ENCODE measurements at regions not wholly inside any gene's neighbourhood (a gene's known extent, or its start where the extent isn't known, plus 50 kb on each side); places are given as distances from the start of the nearest gene placed in this dataset.

- no peak for DNase-seq
- Histone ChIP-seq H3K9me3 (replicated peaks) (no peaks in the 10 kb centered on the region), H3K27ac (replicated peaks) (peak overlapping the region; percentile 7), H3K4me1 (peaks cover 24% of the 10 kb centered on the region), H3K4me3 (no peak overlapping the region), H3K36me3 (no peaks in the 10 kb centered on the region), H3K27me3 (ENCODE audit: low read depth) (peaks cover 35% of the 10 kb centered on the region)
- intact Hi-C loops (cut with micrococcal nuclease) = no loop called here
- TF ChIP-seq CTCF (IDR thresholded peaks at IDR 0.05; ENCODE audit: borderline replicate concordance) = no peak
Measured at GRCh38 chr15:95296643-95297042, 1033.9 kb upstream of the NR2F2 start.

GRCh38 chr15:95298729-95299128 is 1031.8 kb upstream of the NR2F2 start:
- H3K27me3 ChIP-seq (ENCODE audit: low read depth) = peaks cover 29% of the 10 kb centered on the region
- no peak overlapping the region for H3K4me3 ChIP-seq
- no peak for DNase-seq
- TF ChIP-seq CTCF (IDR thresholded peaks at IDR 0.05; ENCODE audit: borderline replicate concordance) = no peak
- intact Hi-C loops (cut with micrococcal nuclease) = no loop called here
- H3K9me3 ChIP-seq (replicated peaks) = no peaks in the 10 kb centered on the region
- peaks cover 30% of the 10 kb centered on the region for H3K4me1 ChIP-seq
- H3K27ac ChIP-seq (replicated peaks) = no peak overlapping the region
- H3K36me3 ChIP-seq = no peaks in the 10 kb centered on the region

GRCh38 chr15:95300958-95301357 is 1029.5 kb upstream of the NR2F2 start:
- no peak for TF ChIP-seq CTCF (IDR thresholded peaks at IDR 0.05; ENCODE audit: borderline replicate concordance)
- no peaks in the 10 kb centered on the region for H3K9me3 ChIP-seq (replicated peaks)
- peak overlapping the region; percentile 45 for H3K27ac ChIP-seq (replicated peaks)
- H3K27me3 ChIP-seq (ENCODE audit: low read depth) = peaks cover 19% of the 10 kb centered on the region
- no peak for DNase-seq
- intact Hi-C loops (cut with micrococcal nuclease) = no loop called here
- H3K4me3 ChIP-seq = no peak overlapping the region
- no peaks in the 10 kb centered on the region for H3K36me3 ChIP-seq
- peaks cover 46% of the 10 kb centered on the region for H3K4me1 ChIP-seq

GRCh38 chr15:95302206-95302605 is 1028.3 kb upstream of the NR2F2 start:
- peak overlapping the region; percentile 81 for H3K27ac ChIP-seq (replicated peaks)
- DNase-seq = no peak
- intact Hi-C loops (cut with micrococcal nuclease) = no loop called here

GRCh38 chr15:95302809-95303208 is 1027.7 kb upstream of the NR2F2 start:
- peaks cover 1% of the 10 kb centered on the region for H3K27me3 ChIP-seq (ENCODE audit: low read depth)
- no peaks in the 10 kb centered on the region for H3K36me3 ChIP-seq
- H3K27ac ChIP-seq (replicated peaks) = peak overlapping the region; percentile 81
- intact Hi-C loops (cut with micrococcal nuclease) = no loop called here
- no peak for DNase-seq
- H3K4me1 ChIP-seq = peaks cover 32% of the 10 kb centered on the region
- no peaks in the 10 kb centered on the region for H3K9me3 ChIP-seq (replicated peaks)
- TF ChIP-seq CTCF (IDR thresholded peaks at IDR 0.05; ENCODE audit: borderline replicate concordance) = no peak
- H3K4me3 ChIP-seq = no peak overlapping the region

More at GRCh38 chr15:95302206-95302605, 1028.3 kb upstream of the NR2F2 start:
- peaks cover 7% of the 10 kb centered on the region for H3K27me3 ChIP-seq (ENCODE audit: low read depth)
- TF ChIP-seq CTCF (IDR thresholded peaks at IDR 0.05; ENCODE audit: borderline replicate concordance) = no peak
- no peaks in the 10 kb centered on the region for H3K9me3 ChIP-seq (replicated peaks)
- H3K4me3 ChIP-seq = no peak overlapping the region
- H3K4me1 ChIP-seq = peaks cover 33% of the 10 kb centered on the region
- no peaks in the 10 kb centered on the region for H3K36me3 ChIP-seq

GRCh38 chr15:95303713-95304112 is 1026.8 kb upstream of the NR2F2 start:
- no peaks in the 10 kb centered on the region for H3K36me3 ChIP-seq
- H3K27me3 ChIP-seq (ENCODE audit: low read depth) = no peaks in the 10 kb centered on the region
- intact Hi-C loops (cut with micrococcal nuclease) = no loop called here
- peak overlapping the region; percentile 14 for H3K4me3 ChIP-seq
- DNase-seq = no peak
- TF ChIP-seq CTCF (IDR thresholded peaks at IDR 0.05; ENCODE audit: borderline replicate concordance) = no peak
- peaks cover 32% of the 10 kb centered on the region for H3K4me1 ChIP-seq
- H3K27ac ChIP-seq (replicated peaks) = peak overlapping the region; percentile 81
- H3K9me3 ChIP-seq (replicated peaks) = no peaks in the 10 kb centered on the region

Data from left ventricle myocardium inferior (tissue), 1 donor.